Lower leg skin (tissue), 3 donors: ENCODE measurements at regions not wholly inside any gene's neighbourhood (a gene's known extent, or its start where the extent isn't known, plus 50 kb on each side); places are given as distances from the start of the nearest gene placed in this dataset.

Experiments used
- CTCF ChIP-seq, 3 donors: fragments of 450-650 bp; IDR thresholded peaks; one replicate each; pipeline ENCODE4 v1.5.1; 2016; ENCODE audit warnings: antibody characterized with exemption in 3 of 3, mild to moderate bottlenecking in 3 of 3, moderate library complexity in 2 of 3
- POLR2A ChIP-seq, 2 donors: fragments of 450-650 bp; IDR thresholded peaks; one replicate each; pipeline ENCODE4 v1.6.1; 2016 to 2017; ENCODE audit warnings: antibody characterized with exemption in 2 of 2, mild to moderate bottlenecking in 1 of 2, moderate library complexity in 1 of 2

- TF ChIP-seq CTCF (IDR thresholded peaks at IDR 0.05) (no peak), POLR2A (IDR thresholded peaks at IDR 0.05) (no peak)
Observed at GRCh38 chr1:96487394-96487793, 234.2 kb upstream of the PTBP2 start.
